ENCODE measurements at regions not wholly inside any gene's neighbourhood (a gene's known extent, or its start where the extent isn't known, plus 50 kb on each side); places are given as distances from the start of the nearest gene placed in this dataset.

- TF ChIP-seq ETS1 (IDR thresholded peaks at IDR 0.05) (no peak), NANOG (IDR thresholded peaks at IDR 0.05; ENCODE audit: borderline replicate concordance) (no peak), STAT1 (IDR thresholded peaks at IDR 0.05; ENCODE audit: unreplicated experiment) (no peak), CTCF (conservative IDR thresholded peaks at IDR 0.05; ENCODE audit: low read depth in 2 of 2) (no peak), ZNF331 (CRISPR knock-in tag; IDR thresholded peaks at IDR 0.05; ENCODE audit: low read depth) (no peak)
Measured at GRCh38 chr4:14340321-14340720, 662.0 kb upstream of the CPEB2 start (continued).

- no peaks in the 10 kb centered on the region for H3K9me3 Mint-ChIP-seq
- ATAC-seq (no peak), DNase-seq (ENCODE audit: low spot score) (no peak)
- no peaks in the 10 kb centered on the region for H3K27me3 Mint-ChIP-seq (ENCODE audit: insufficient read depth, low read depth, poor library complexity)
- no peak overlapping the region for H3K27ac Mint-ChIP-seq
- H3K4me1 Mint-ChIP-seq = peaks cover 27% of the 10 kb centered on the region
- Histone ChIP-seq H3K4me2 (no peak overlapping the region), H3K4me3 (no peak overlapping the region), H3K79me2 (replicated peaks; ENCODE audit: insufficient read depth) (no peaks in the 10 kb centered on the region), H4K20me1 (replicated peaks; ENCODE audit: insufficient read depth) (no peaks in the 10 kb centered on the region), H2AFZ (peak overlapping the region; percentile 84), H3K27ac (ENCODE audit: low read depth) (no peak overlapping the region), H3K27me3 (ENCODE audit: insufficient read depth) (no peaks in the 10 kb centered on the region), H3K36me3 (ENCODE audit: insufficient read depth) (no peaks in the 10 kb centered on the region), H3K9me2 (ENCODE audit: insufficient read depth) (no peaks in the 10 kb centered on the region), H3K4me1 (ENCODE audit: insufficient read depth) (peaks cover 13% of the 10 kb centered on the region; the same call in 1 of the 2 replicates), H3F3A (replicated peaks; ENCODE audit: low read depth) (no peaks in the 10 kb centered on the region)
- H3K36me3 Mint-ChIP-seq (ENCODE audit: low read depth) = no peaks in the 10 kb centered on the region
- no peak overlapping the region for H3K4me3 Mint-ChIP-seq
- TF ChIP-seq EZH2phosphoT487 (IDR thresholded peaks at IDR 0.05; ENCODE audit: unreplicated experiment) (no peak), POLR2AphosphoS5 (IDR thresholded peaks at IDR 0.05; ENCODE audit: low read depth) (no peak), REST (IDR thresholded peaks at IDR 0.05; ENCODE audit: unreplicated experiment) (no peak), CTCF (conservative IDR thresholded peaks at IDR 0.05; ENCODE audit: low read depth in 2 of 2) (no peak), ZNF462 (CRISPR knock-in tag; IDR thresholded peaks at IDR 0.05) (no peak)
Measured at GRCh38 chr4:14343961-14344360, 658.3 kb upstream of the CPEB2 start.

All from GM23338 (cell line).